ENCODE measurements at regions not wholly inside any gene's neighbourhood (a gene's known extent, or its start where the extent isn't known, plus 50 kb on each side); places are given as distances from the start of the nearest gene placed in this dataset.
"Not testable (repeated sequence)": the region's sequence is repeated elsewhere in the genome, so short reads cannot be mapped to it uniquely, and the experiment has no call there.

GRCh38 chr6:74448850-74449249 is 752.8 kb downstream of the CD109 start:
- POLR2A ChIA-PET = no interaction called here
- H3K27me3 ChIP-seq (ENCODE audit: control insufficient read depth, insufficient read depth, low read length) = no peaks in the 10 kb centered on the region
- TF ChIP-seq CTCF (IDR thresholded peaks at IDR 0.05; ENCODE audit: insufficient read depth, low read depth, low read length) = no peak
- CTCF ChIA-PET = interaction anchor here (0.6 kb wide), 1 partner anchor 24 kb away, joined by 3 read pairs; no protein-coding TSS in a partner anchor
- no peak for DNase-seq (ENCODE audit: low read depth)
- H3K4me3 ChIP-seq (ENCODE audit: low read depth, low read length) = no peak overlapping the region
- H3K36me3 ChIP-seq (ENCODE audit: control insufficient read depth, insufficient read depth, low read length) = no peaks in the 10 kb centered on the region

GRCh38 chr6:74447013-74447412 is 751.0 kb downstream of the CD109 start:
- CTCF ChIA-PET = interaction anchor here (1.3 kb wide), 1 partner anchor 10 kb away, joined by 3 read pairs; no protein-coding TSS in a partner anchor
- Histone ChIP-seq H3K27me3 (ENCODE audit: control insufficient read depth, insufficient read depth, low read length) (no peaks in the 10 kb centered on the region), H3K36me3 (ENCODE audit: control insufficient read depth, insufficient read depth, low read length) (no peaks in the 10 kb centered on the region), H3K4me3 (ENCODE audit: low read depth, low read length) (no peak overlapping the region)
- no peak for DNase-seq (ENCODE audit: low read depth)
- TF ChIP-seq CTCF (IDR thresholded peaks at IDR 0.05; ENCODE audit: insufficient read depth, low read depth, low read length) = no peak
- POLR2A ChIA-PET = interaction anchor here (0.5 kb wide), 1 partner anchor 755 kb away, joined by 3 read pairs; no protein-coding TSS in a partner anchor

GRCh38 chr6:74439123-74439811 is 743.3 kb downstream of the CD109 start:
- CTCF ChIA-PET = no interaction called here
- no peaks in the 10 kb centered on the region for H3K27me3 ChIP-seq (ENCODE audit: control insufficient read depth, insufficient read depth, low read length)
- no peaks in the 10 kb centered on the region for H3K36me3 ChIP-seq (ENCODE audit: control insufficient read depth, insufficient read depth, low read length)
- H3K4me3 ChIP-seq (ENCODE audit: low read depth, low read length) = no peak overlapping the region
- POLR2A ChIA-PET = no interaction called here
- DNase-seq (ENCODE audit: low read depth) = no peak
- no peak for TF ChIP-seq CTCF (IDR thresholded peaks at IDR 0.05; ENCODE audit: insufficient read depth, low read depth, low read length)

- CTCF ChIA-PET, POLR2A ChIA-PET: not testable (repeated sequence)
Measured at GRCh38 chr6:74438395-74438794, 742.4 kb downstream of the CD109 start.

GRCh38 chr6:74434171-74434570 is 738.2 kb downstream of the CD109 start:
- no peak for DNase-seq (ENCODE audit: low read depth)
- Histone ChIP-seq H3K4me3 (ENCODE audit: low read depth, low read length) (no peak overlapping the region), H3K36me3 (ENCODE audit: control insufficient read depth, insufficient read depth, low read length) (no peaks in the 10 kb centered on the region), H3K27me3 (ENCODE audit: control insufficient read depth, insufficient read depth, low read length) (no peaks in the 10 kb centered on the region)
- ChIA-PET POLR2A (no interaction called here), CTCF (no interaction called here)
- TF ChIP-seq CTCF (IDR thresholded peaks at IDR 0.05; ENCODE audit: insufficient read depth, low read depth, low read length) = no peak

More at GRCh38 chr6:74438395-74438794, 742.4 kb downstream of the CD109 start:
- not testable (repeated sequence) for H3K36me3 ChIP-seq (ENCODE audit: control insufficient read depth, insufficient read depth, low read length); H3K27me3 ChIP-seq (ENCODE audit: control insufficient read depth, insufficient read depth, low read length); DNase-seq (ENCODE audit: low read depth); H3K4me3 ChIP-seq (ENCODE audit: low read depth, low read length)

All from BJ (cell line).